ENCODE measurements at regions not wholly inside any gene's neighbourhood (a gene's known extent, or its start where the extent isn't known, plus 50 kb on each side); places are given as distances from the start of the nearest gene placed in this dataset.
"Not testable (repeated sequence)": the region's sequence is repeated elsewhere in the genome, so short reads cannot be mapped to it uniquely, and the experiment has no call there.

DNA sequence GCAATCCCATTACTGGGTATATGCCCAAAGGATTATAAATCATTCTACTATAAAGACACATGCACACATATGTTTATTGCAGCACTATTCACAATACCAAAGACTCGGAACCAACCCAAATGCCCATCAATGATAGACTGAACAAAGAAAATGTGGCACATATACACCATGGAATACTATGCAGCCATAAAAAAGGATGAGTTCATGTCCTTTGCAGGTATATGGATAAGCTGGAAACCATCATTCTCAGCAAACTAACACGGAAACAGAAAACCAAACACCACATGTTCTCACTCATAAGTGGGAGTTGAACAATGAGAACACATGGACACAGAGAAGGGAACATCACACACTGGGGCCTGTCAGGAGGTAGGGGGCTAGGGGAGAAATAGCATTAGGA lies 235.7 kb downstream of the PTN start:
- not testable (repeated sequence) for DNase-seq

DNA sequence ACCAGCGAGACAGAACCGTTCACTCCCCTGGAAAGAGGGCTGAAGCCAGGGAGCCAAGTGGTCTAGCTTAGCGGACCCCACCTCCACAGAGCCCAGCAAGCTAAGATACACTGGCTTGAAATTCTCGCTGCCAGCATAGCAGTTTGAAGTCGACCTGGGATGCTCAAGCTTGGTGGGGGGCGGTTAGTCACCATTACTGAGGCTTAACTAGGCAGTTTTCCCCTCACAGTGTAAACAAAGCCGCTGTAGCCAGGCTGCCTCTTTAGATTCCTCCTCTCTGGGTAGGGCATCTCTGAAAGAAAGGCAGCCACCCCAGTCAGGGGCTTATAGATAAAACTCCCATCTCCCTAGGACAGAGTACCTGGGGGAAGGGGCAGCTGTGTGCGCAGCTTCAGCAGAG lies 235.1 kb downstream of the CHRM2 start:
- DNase-seq, result not testable (repeated sequence)

- no peak for DNase-seq
Measured at GRCh38 chr7:137097111-137097510, 228.7 kb downstream of the CHRM2 start.

GRCh38 chr7:137096607-137097006 lies 228.2 kb downstream of the CHRM2 start:
- DNase-seq, result no peak

DNA sequence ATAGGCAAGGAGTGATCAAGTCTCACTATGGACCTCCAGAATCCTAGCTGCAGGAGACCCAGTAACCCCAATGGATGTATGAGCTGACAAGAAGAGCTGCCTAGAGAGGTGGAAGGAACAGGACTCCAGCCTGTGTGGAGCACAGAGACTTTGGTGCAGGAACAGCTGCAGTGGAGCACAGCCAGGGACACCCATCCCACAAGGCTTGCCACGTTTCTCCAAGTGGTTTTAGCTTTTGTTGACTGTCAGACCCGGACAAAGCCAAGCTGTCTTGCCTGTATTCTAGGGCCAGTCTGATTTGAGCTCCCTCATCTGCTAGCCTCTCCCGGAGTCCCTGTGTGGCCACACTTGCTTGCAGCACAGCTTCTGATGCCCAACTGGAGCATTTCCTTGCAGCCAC lies 224.7 kb downstream of the CHRM2 start:
- DNase-seq, result no peak

DNA sequence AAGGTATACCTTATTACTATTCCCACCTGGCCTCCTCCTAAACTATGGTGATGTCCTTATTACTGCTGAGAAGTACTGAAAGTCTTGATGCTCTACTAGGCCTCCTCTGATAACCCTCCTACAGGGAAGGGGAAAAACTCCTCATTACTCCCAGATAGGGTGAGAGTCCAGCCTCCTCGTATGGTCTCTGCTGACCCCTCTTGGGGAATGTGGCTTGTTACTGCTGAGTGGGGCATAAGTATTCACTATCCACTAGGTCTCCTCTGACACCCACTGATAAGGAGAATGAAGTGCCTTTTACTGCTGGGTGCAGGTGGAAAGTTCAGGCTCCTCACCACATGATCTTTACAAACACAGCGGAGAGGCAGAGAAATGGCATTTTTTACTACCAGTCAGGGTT lies 222.9 kb downstream of the CHRM2 start:
- DNase-seq, result no peak

GRCh38 chr7:137086896-137087295 lies 218.4 kb downstream of the CHRM2 start:
- DNase-seq, result no peak

DNA sequence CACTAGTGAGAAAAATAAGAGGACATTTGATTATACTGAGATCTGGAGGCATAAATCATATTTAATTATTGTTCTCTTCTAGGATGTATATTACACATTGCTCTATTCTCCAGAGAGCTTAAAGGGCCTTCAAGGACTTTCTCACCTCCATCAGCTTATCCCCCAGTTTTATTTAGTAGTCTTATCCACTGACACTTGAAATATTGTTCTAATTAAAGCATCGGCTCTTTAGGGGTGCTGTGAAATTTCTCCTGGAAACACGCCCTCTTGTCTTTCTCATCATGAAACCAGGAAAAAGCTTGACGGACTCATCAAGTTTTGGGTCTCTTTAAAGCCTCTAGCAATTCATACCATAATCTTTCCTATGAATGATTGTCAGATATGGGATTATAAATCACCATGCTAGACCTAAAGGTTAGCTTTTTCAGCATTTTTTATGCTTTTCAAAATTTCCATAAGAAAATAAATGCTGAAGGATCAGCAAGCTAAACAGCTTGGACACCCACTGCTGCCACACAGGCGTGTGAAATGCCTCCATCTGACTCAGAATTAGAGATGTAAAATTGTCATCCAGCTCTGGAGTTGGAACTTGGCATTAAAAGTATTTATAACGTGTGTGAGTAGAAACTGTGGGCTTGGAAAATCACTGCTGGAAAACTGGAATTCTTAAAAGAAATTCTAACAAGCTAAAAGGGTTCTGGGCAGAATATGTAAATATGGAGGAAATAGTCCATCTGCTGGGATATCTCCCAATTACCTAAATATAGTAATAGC lies 216.3 kb downstream of the CHRM2 start:
- DNase-seq, result no peak

GRCh38 chr7:137082391-137082790 lies 213.9 kb downstream of the CHRM2 start:
- DNase-seq, result no peak

- DNase-seq, result no peak
Measured at GRCh38 chr7:137081321-137082093, 213.1 kb downstream of the CHRM2 start.

DNA sequence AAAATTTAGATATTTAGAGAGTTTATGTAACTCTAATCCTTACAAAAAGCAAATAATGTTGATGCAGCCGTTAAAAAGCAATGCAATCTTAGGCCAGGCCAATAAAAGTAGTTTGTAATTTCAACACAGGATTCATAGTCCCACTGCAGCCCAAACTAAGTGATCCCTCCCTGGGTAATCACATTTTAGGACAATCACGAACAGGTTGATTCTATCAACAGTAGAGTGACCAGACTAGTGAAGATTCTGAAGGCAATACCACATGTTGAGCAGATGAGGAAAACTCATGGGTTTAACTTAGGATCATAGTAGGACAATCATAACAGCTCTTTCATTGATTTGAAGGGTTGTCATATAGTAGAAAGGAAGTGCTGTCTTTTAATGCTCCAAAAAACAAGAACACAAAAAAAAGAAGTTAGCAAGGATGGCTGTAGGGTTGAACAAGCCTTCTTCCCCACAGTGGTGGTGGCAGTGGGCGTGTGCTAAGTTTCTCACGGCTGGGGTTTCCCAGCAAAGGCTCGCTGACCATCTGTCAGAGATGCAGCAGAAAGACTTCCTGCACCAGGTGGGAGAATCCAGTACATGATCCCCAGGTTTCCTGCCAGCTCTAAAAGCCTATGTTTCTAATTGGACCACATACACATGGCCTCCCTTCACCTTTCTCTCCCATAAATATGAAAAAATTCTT lies 212.2 kb downstream of the CHRM2 start:
- no peak for DNase-seq

DNA sequence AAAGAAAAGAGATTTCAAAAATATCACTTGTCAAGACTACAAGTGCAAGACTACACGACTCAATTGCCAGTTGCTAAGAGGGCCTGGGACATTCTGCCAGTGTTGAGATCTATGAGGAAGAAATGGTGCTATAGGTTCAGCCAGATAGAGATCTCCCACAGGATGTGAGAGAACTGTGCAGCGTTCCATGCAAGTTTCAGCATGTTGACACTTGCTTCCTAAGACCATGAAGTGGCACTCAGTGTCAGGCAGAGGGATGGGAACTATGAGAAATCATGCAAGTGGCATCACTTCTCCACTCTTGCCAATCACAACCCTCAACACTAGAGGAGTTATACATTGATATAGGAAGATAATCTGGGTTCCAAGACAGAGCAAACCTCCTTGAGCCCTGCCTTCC lies 210.3 kb downstream of the CHRM2 start:
- DNase-seq, result no peak

GRCh38 chr7:137074391-137075030 lies 206.1 kb downstream of the CHRM2 start:
- DNase-seq, result no peak

DNA sequence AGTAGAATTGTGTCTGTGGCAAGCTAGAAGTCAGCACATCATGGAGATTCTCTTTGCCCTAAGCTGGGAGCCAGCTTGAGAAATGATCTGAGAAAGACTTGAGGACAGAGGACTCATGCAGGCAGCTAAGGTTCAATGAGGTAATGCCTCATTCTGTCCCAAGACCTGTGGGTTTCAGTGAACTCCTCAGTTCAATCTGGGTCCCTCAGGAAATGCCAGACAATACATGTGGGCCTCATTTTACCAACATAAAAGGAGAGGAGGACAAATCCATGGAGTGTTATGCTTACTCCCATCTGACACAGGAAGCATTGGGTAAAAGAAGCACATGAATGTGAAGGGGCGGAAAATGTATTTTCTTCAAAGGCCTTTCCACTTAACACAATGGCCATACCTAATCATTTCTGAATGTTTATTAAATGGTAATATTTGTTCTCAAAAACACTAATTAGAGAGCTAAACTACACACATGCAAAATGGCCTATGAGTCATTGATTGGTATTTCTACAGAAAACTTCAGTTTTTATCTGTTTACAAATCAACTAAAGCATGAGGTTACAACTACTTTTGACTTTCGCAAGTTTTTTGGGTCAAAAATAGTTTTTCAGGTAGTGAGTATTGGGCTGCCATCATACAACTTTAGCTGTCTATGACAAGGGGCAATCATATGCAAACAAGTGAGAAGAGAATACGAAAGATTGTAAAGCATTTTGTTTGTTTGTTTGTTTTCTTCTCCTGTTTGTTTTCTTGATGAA lies 205.3 kb downstream of the CHRM2 start:
- no peak for DNase-seq
